MM.1S (cell line): ENCODE measurements at regions not wholly inside any gene's neighbourhood (a gene's known extent, or its start where the extent isn't known, plus 50 kb on each side); places are given as distances from the start of the nearest gene placed in this dataset.
"Not testable (repeated sequence)": the region's sequence is repeated elsewhere in the genome, so short reads cannot be mapped to it uniquely, and the experiment has no call there.

ENCODE experiments used
- DNase-seq: peaks from one replicate; pipeline ENCODE4 v3.0.0-alpha.2; 2015
- H2AFZ ChIP-seq: fragments of 300-600 bp; sonication (generic); 2 replicates; pipeline ENCODE4 v1.6.0; 2016; ENCODE audit warnings: antibody characterized with exemption, low read length
- H3F3A ChIP-seq: fragments of 300-600 bp; sonication (generic); 2 replicates; pipeline ENCODE4 v1.6.1; 2016; ENCODE audit warnings: mild to moderate bottlenecking, antibody characterized with exemption, low read length, moderate library complexity, mixed read lengths; ENCODE audit not compliant: insufficient read depth
- H3K27ac ChIP-seq: fragments of 300-600 bp; sonication (generic); 2 replicates; pipeline ENCODE4 v1.5.1; 2016; ENCODE audit warnings: mild to moderate bottlenecking, low read length
- H3K27me3 ChIP-seq: fragments of 300-600 bp; sonication (generic); replicated peaks from 2 replicates; pipeline ENCODE4 v1.6.0; 2016; ENCODE audit warnings: low read length; ENCODE audit not compliant: insufficient read depth
- H3K36me3 ChIP-seq: fragments of 300-600 bp; sonication (generic); replicated peaks from 2 replicates; pipeline ENCODE4 v1.6.1; 2016; ENCODE audit warnings: mild to moderate bottlenecking, low read length, mixed read lengths; ENCODE audit not compliant: insufficient read depth
- H3K4me1 ChIP-seq: fragments of 300-600 bp; sonication (generic); 2 replicates; pipeline ENCODE4 v1.6.1; 2016; ENCODE audit warnings: low read length, mixed read lengths
- H3K4me2 ChIP-seq: fragments of 300-600 bp; sonication (generic); 2 replicates; pipeline ENCODE4 v1.6.0; 2016; ENCODE audit warnings: low read depth, low read length
- H3K4me3 ChIP-seq: fragments of 300-600 bp; sonication (generic); 2 replicates; pipeline ENCODE4 v1.5.1; 2016; ENCODE audit warnings: low read length, mixed read lengths
- H3K79me2 ChIP-seq: fragments of 300-600 bp; sonication (generic); 2 replicates; pipeline ENCODE4 v1.6.1; 2016; ENCODE audit warnings: mixed run types, low read length, mixed read lengths
- H3K9ac ChIP-seq: fragments of 300-600 bp; sonication (generic); 2 replicates; pipeline ENCODE4 v1.6.1; 2016; ENCODE audit warnings: low read length, mixed read lengths
- H3K9me2 ChIP-seq: fragments of 300-600 bp; sonication (generic); replicated peaks from 2 replicates; pipeline ENCODE4 v1.6.1; 2016; ENCODE audit warnings: mild to moderate bottlenecking, low read length, mixed read lengths; ENCODE audit not compliant: insufficient read depth
- H3K9me3 ChIP-seq: fragments of 300-600 bp; sonication (generic); replicated peaks from 2 replicates; pipeline ENCODE4 v1.6.1; 2016; ENCODE audit warnings: mild to moderate bottlenecking, low read length, mixed read lengths; ENCODE audit not compliant: insufficient read depth
- H4K20me1 ChIP-seq: fragments of 300-600 bp; sonication (generic); 2 replicates; pipeline ENCODE4 v1.6.1; 2016; ENCODE audit warnings: mild to moderate bottlenecking, low read length, moderate library complexity, mixed read lengths; ENCODE audit not compliant: insufficient read depth
- EZH2 ChIP-seq: fragments of 300-600 bp; sonication (generic); optimal IDR thresholded peaks from 2 replicates; pipeline ENCODE3; 2017; ENCODE audit warnings: low read depth, mild to moderate bottlenecking, antibody characterized with exemption, low read length, mixed read lengths
- EZH2phosphoT487 ChIP-seq: fragments of 300-600 bp; sonication (generic); IDR thresholded peaks from 2 replicates; pipeline ENCODE4 v1.6.1; 2018; ENCODE audit warnings: antibody characterized with exemption, low read length
- TF ChIP-seq, protein P1 (sequence below): fragments of 300-600 bp; sonication (generic); IDR thresholded peaks from 2 replicates; pipeline ENCODE4 v1.5.1; 2016; ENCODE audit warnings: antibody characterized with exemption, low read length, mixed read lengths

DNA sequence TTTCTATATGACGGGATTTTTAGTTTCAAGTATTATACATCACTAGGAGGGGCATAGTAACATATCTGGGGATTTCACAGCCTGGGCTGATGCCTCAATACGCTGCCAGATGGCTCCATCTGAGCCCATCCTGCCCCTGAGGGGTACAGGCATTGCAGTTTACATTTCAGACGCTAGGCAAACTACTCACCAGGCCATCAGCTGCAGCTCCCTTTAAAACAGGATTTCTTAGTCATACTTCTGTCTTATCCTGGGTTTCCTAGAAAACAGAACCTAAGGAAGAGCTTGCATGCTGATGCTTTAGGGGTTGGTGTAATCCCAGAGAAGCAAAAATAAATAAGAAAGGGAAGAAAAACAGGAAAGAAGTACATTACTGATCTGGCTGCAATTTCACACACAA, 372.8 kb upstream of the PIK3R1 start:
- Histone ChIP-seq H3K79me2 (no peaks in the 10 kb centered on the region), H3K27me3 (no peaks in the 10 kb centered on the region), H2AFZ (no peak overlapping the region), H3K4me1 (no peaks in the 10 kb centered on the region), H3K36me3 (no peaks in the 10 kb centered on the region), H3K9ac (no peak overlapping the region), H3K4me3 (no peak overlapping the region), H3F3A (no peaks in the 10 kb centered on the region), H3K4me2 (no peak overlapping the region), H4K20me1 (no peaks in the 10 kb centered on the region), H3K27ac (no peak overlapping the region), H3K9me2 (no peaks in the 10 kb centered on the region), H3K9me3 (no peaks in the 10 kb centered on the region)
- DNase-seq = no peak
- TF ChIP-seq EZH2 (no peak), EZH2phosphoT487 (no peak)
- TF ChIP-seq, protein P1, sequence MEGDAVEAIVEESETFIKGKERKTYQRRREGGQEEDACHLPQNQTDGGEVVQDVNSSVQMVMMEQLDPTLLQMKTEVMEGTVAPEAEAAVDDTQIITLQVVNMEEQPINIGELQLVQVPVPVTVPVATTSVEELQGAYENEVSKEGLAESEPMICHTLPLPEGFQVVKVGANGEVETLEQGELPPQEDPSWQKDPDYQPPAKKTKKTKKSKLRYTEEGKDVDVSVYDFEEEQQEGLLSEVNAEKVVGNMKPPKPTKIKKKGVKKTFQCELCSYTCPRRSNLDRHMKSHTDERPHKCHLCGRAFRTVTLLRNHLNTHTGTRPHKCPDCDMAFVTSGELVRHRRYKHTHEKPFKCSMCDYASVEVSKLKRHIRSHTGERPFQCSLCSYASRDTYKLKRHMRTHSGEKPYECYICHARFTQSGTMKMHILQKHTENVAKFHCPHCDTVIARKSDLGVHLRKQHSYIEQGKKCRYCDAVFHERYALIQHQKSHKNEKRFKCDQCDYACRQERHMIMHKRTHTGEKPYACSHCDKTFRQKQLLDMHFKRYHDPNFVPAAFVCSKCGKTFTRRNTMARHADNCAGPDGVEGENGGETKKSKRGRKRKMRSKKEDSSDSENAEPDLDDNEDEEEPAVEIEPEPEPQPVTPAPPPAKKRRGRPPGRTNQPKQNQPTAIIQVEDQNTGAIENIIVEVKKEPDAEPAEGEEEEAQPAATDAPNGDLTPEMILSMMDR = no peak

DNA sequence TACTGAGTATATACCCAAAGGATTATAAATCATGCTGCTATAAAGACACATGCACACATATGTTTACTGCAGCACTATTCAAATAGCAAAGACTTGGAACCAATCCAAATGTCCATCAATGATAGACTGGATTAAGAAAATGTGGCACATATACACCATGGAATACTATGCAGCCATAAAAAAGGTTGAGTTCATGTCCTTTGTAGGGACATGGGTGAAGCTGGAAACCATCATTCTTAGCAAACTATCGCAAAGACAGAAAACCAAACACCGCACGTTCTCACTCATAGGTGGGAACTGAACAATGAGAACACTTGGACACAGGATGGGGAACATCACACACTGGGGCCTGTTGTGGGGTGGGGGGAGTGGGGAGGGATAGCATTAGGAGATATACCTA, 378.3 kb upstream of the PIK3R1 start:
- not testable (repeated sequence) for H3K9ac ChIP-seq, H3K27me3 ChIP-seq, H3K79me2 ChIP-seq, H4K20me1 ChIP-seq, H3K4me3 ChIP-seq, H3K9me2 ChIP-seq, H3K36me3 ChIP-seq, H3K4me1 ChIP-seq, H3F3A ChIP-seq, H3K9me3 ChIP-seq, H3K4me2 ChIP-seq, H2AFZ ChIP-seq, H3K27ac ChIP-seq, DNase-seq

DNA sequence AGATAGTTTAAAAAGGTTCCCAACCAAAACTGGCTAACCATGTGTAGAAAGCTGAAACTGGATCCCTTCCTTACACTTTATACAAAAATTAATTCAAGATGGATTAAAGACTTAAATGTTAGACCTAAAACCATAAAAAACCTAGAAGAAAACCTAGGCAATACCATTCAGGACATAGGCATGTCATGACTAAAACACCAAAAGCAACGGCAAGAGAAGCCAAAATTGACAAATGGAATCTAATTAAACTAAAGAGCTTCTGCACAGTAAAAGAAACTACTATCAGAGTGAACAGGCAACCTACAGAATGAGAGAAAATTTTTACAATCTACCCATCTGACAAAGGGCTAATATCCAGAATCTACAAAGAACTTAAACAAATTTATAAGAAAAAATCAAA, 379.1 kb upstream of the PIK3R1 start:
- H3K9me2 ChIP-seq, H3K27ac ChIP-seq, DNase-seq, H3K27me3 ChIP-seq, H3K9me3 ChIP-seq, H2AFZ ChIP-seq, H3K9ac ChIP-seq, H3K4me1 ChIP-seq, H3K4me3 ChIP-seq, H3K36me3 ChIP-seq, H3K79me2 ChIP-seq, H4K20me1 ChIP-seq, H3K4me2 ChIP-seq, H3F3A ChIP-seq: not testable (repeated sequence)

DNA sequence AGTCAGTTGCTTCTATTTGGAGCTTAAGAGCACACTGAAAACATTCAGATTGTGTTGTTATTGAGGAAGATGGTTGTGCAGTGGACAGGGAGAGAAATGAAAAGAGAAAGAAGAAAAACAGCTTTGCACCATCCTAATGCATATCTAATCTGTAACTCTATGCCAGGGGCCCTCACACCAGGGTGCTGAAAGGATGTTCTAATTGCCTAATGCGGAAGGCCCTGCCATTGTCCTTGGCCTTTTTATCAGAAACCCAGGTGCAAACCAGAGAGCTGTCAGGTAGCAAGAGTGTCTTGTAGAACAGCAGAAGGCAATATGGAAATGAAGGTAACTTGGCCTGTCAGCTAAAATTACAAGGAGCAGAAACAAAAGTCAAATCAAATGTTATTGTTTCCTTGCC, 384.5 kb upstream of the PIK3R1 start:
- H3K9me3 ChIP-seq = no peaks in the 10 kb centered on the region

More for the DNA sequence above, 384.5 kb upstream of the PIK3R1 start:
- H2AFZ ChIP-seq = no peak overlapping the region
- H3K9ac ChIP-seq = no peak overlapping the region
- H3K27me3 ChIP-seq = no peaks in the 10 kb centered on the region
- TF ChIP-seq, protein P1 = no peak
- no peak for TF ChIP-seq EZH2phosphoT487
- no peak for TF ChIP-seq EZH2
- no peaks in the 10 kb centered on the region for H3K79me2 ChIP-seq
- no peak overlapping the region for H3K4me3 ChIP-seq
- no peaks in the 10 kb centered on the region for H3K4me1 ChIP-seq
- no peak overlapping the region for H3K4me2 ChIP-seq
- no peak overlapping the region for H3K27ac ChIP-seq
- no peak for DNase-seq
- no peaks in the 10 kb centered on the region for H4K20me1 ChIP-seq
- no peaks in the 10 kb centered on the region for H3K9me2 ChIP-seq
- no peaks in the 10 kb centered on the region for H3F3A ChIP-seq
- no peaks in the 10 kb centered on the region for H3K36me3 ChIP-seq
